ENCODE measurements at regions not wholly inside any gene's neighbourhood (a gene's known extent, or its start where the extent isn't known, plus 50 kb on each side); places are given as distances from the start of the nearest gene placed in this dataset.
A peak's percentile ranks its signal among the peaks of the same experiment; 100 is the strongest.

GRCh38 chr9:603126-603525 lies 238.4 kb upstream of the DMRT1 start:
- Histone ChIP-seq H3K4me3 (ENCODE audit: low read depth, low read length) (no peak overlapping the region), H3K4ac (ENCODE audit: low read depth, low read length) (no peak overlapping the region), H4K12ac (ENCODE audit: low read depth, low read length) (no peak overlapping the region), H2AK5ac (ENCODE audit: low read length) (no peak overlapping the region), H4K91ac (ENCODE audit: low read depth, low read length) (no peak overlapping the region), H3K14ac (ENCODE audit: low read length) (no peak overlapping the region), H3K9me3 (ENCODE audit: insufficient read depth, low read depth, low read length) (no peaks in the 10 kb centered on the region), H4K8ac (ENCODE audit: low read depth, low read length) (no peak overlapping the region), H3K18ac (ENCODE audit: low read length) (no peak overlapping the region), H3K4me1 (ENCODE audit: control insufficient read depth in 1 of 2, insufficient read depth in 2 of 2, low read length in 2 of 2) (peaks cover 0 to 3% of the 10 kb centered on the region in 2 experiments), H3K79me2 (ENCODE audit: control insufficient read depth, insufficient read depth, low read length, poor library complexity) (no peaks in the 10 kb centered on the region), H2BK120ac (ENCODE audit: insufficient read depth, low read length, poor library complexity) (no peak overlapping the region), H3K4me2 (ENCODE audit: low read length) (no peak overlapping the region), H2BK5ac (ENCODE audit: low read depth, low read length, poor library complexity) (no peak overlapping the region), H2BK12ac (ENCODE audit: low read length) (no peak overlapping the region), H3K9ac (ENCODE audit: low read length) (no peak overlapping the region), H3K36me3 (ENCODE audit: control insufficient read depth in 1 of 2, insufficient read depth in 2 of 2, low read length in 2 of 2) (no peaks in the 10 kb centered on the region), H3K23ac (ENCODE audit: low read length) (no peak overlapping the region), H3K27me3 (ENCODE audit: insufficient read depth, low read length) (no peaks in the 10 kb centered on the region), H3K27ac (ENCODE audit: low read depth, low read length) (no peak overlapping the region), H3K79me1 (ENCODE audit: low read length) (no peaks in the 10 kb centered on the region), H2AFZ (ENCODE audit: insufficient read depth, low read length, poor library complexity) (no peak overlapping the region)
- no peak for DNase-seq
- WGBS (ENCODE audit: extremely low coverage, insufficient coverage, insufficient read length): no CpG with 5 or more reads among the region's 2 CpGs

GRCh38 chr9:607417-607816 lies 234.1 kb upstream of the DMRT1 start:
- Histone ChIP-seq H3K4me1 (ENCODE audit: control insufficient read depth in 1 of 2, insufficient read depth in 2 of 2, low read length in 2 of 2) (peaks cover 0 to 3% of the 10 kb centered on the region in 2 experiments), H2AFZ (ENCODE audit: insufficient read depth, low read length, poor library complexity) (no peak overlapping the region), H3K36me3 (ENCODE audit: control insufficient read depth in 1 of 2, insufficient read depth in 2 of 2, low read length in 2 of 2) (no peaks in the 10 kb centered on the region), H3K79me1 (ENCODE audit: low read length) (no peaks in the 10 kb centered on the region), H4K12ac (ENCODE audit: low read depth, low read length) (no peak overlapping the region), H3K14ac (ENCODE audit: low read length) (no peak overlapping the region), H3K4me2 (ENCODE audit: low read length) (no peak overlapping the region), H3K4me3 (ENCODE audit: low read depth, low read length) (no peak overlapping the region), H3K23ac (ENCODE audit: low read length) (no peak overlapping the region), H2BK5ac (ENCODE audit: low read depth, low read length, poor library complexity) (no peak overlapping the region), H2BK12ac (ENCODE audit: low read length) (no peak overlapping the region), H3K18ac (ENCODE audit: low read length) (no peak overlapping the region), H4K91ac (ENCODE audit: low read depth, low read length) (no peak overlapping the region), H3K27me3 (ENCODE audit: insufficient read depth, low read length) (no peaks in the 10 kb centered on the region), H2BK120ac (ENCODE audit: insufficient read depth, low read length, poor library complexity) (no peak overlapping the region), H4K8ac (ENCODE audit: low read depth, low read length) (no peak overlapping the region), H3K9me3 (ENCODE audit: insufficient read depth, low read depth, low read length) (no peaks in the 10 kb centered on the region), H3K9ac (ENCODE audit: low read length) (no peak overlapping the region), H2AK5ac (ENCODE audit: low read length) (no peak overlapping the region), H3K27ac (ENCODE audit: low read depth, low read length) (no peak overlapping the region), H3K4ac (ENCODE audit: low read depth, low read length) (no peak overlapping the region), H3K79me2 (ENCODE audit: control insufficient read depth, insufficient read depth, low read length, poor library complexity) (no peaks in the 10 kb centered on the region)
- WGBS (ENCODE audit: extremely low coverage, insufficient coverage, insufficient read length): no CpG with 5 or more reads among the region's 5 CpGs
- peak; percentile 53 to 67 for DNase-seq

GRCh38 chr9:613771-614347 lies 227.6 kb upstream of the DMRT1 start:
- H2AK5ac ChIP-seq (ENCODE audit: low read length): no peak overlapping the region
- H3K18ac ChIP-seq (ENCODE audit: low read length): no peak overlapping the region
- no peak overlapping the region for H3K4me2 ChIP-seq (ENCODE audit: low read length)
- no peaks in the 10 kb centered on the region for H3K79me2 ChIP-seq (ENCODE audit: control insufficient read depth, insufficient read depth, low read length, poor library complexity)
- no peak overlapping the region for H2BK5ac ChIP-seq (ENCODE audit: low read depth, low read length, poor library complexity)
- no peak overlapping the region for H4K8ac ChIP-seq (ENCODE audit: low read depth, low read length)
- H3K23ac ChIP-seq (ENCODE audit: low read length): no peak overlapping the region
- peak; percentile 77 to 81 for DNase-seq
- no peak overlapping the region for H3K27ac ChIP-seq (ENCODE audit: low read depth, low read length)
- H3K36me3 ChIP-seq (ENCODE audit: control insufficient read depth in 1 of 2, insufficient read depth in 2 of 2, low read length in 2 of 2): no peaks in the 10 kb centered on the region
- no peak overlapping the region for H3K14ac ChIP-seq (ENCODE audit: low read length)
- H4K12ac ChIP-seq (ENCODE audit: low read depth, low read length): no peak overlapping the region
- H3K4ac ChIP-seq (ENCODE audit: low read depth, low read length): no peak overlapping the region
- no peak overlapping the region for H2BK12ac ChIP-seq (ENCODE audit: low read length)
- peak overlapping the region; percentile 25 for H2BK120ac ChIP-seq (ENCODE audit: insufficient read depth, low read length, poor library complexity)
- H3K9ac ChIP-seq (ENCODE audit: low read length): no peak overlapping the region
- H3K27me3 ChIP-seq (ENCODE audit: insufficient read depth, low read length): no peaks in the 10 kb centered on the region
- H4K91ac ChIP-seq (ENCODE audit: low read depth, low read length): no peak overlapping the region
- H3K79me1 ChIP-seq (ENCODE audit: low read length): peaks cover 17% of the 10 kb centered on the region
- H3K4me1 ChIP-seq (ENCODE audit: control insufficient read depth in 1 of 2, insufficient read depth in 2 of 2, low read length in 2 of 2): peaks cover 7 to 9% of the 10 kb centered on the region in 2 experiments
- no CpG with 5 or more reads among the region's 7 CpGs for WGBS (ENCODE audit: extremely low coverage, insufficient coverage, insufficient read length)
- H3K9me3 ChIP-seq (ENCODE audit: insufficient read depth, low read depth, low read length): no peaks in the 10 kb centered on the region
- no peak overlapping the region for H3K4me3 ChIP-seq (ENCODE audit: low read depth, low read length)
- no peak overlapping the region for H2AFZ ChIP-seq (ENCODE audit: insufficient read depth, low read length, poor library complexity)

GRCh38 chr9:614431-614830 lies 227.1 kb upstream of the DMRT1 start:
- H3K4me1 ChIP-seq (ENCODE audit: control insufficient read depth in 1 of 2, insufficient read depth in 2 of 2, low read length in 2 of 2): peaks cover 7 to 9% of the 10 kb centered on the region in 2 experiments
- H3K4me2 ChIP-seq (ENCODE audit: low read length): no peak overlapping the region
- H2AK5ac ChIP-seq (ENCODE audit: low read length): no peak overlapping the region
- H3K4ac ChIP-seq (ENCODE audit: low read depth, low read length): no peak overlapping the region
- DNase-seq: no peak
- H3K36me3 ChIP-seq (ENCODE audit: control insufficient read depth in 1 of 2, insufficient read depth in 2 of 2, low read length in 2 of 2): no peaks in the 10 kb centered on the region
- WGBS (ENCODE audit: extremely low coverage, insufficient coverage, insufficient read length): no CpG with 5 or more reads among the region's 4 CpGs
- H4K91ac ChIP-seq (ENCODE audit: low read depth, low read length): peak overlapping the region; percentile 56
- no peak overlapping the region for H2BK120ac ChIP-seq (ENCODE audit: insufficient read depth, low read length, poor library complexity)
- H2BK5ac ChIP-seq (ENCODE audit: low read depth, low read length, poor library complexity): peak overlapping the region; percentile 3
- no peak overlapping the region for H3K9ac ChIP-seq (ENCODE audit: low read length)
- no peaks in the 10 kb centered on the region for H3K79me2 ChIP-seq (ENCODE audit: control insufficient read depth, insufficient read depth, low read length, poor library complexity)
- no peak overlapping the region for H3K18ac ChIP-seq (ENCODE audit: low read length)
- H3K4me3 ChIP-seq (ENCODE audit: low read depth, low read length): no peak overlapping the region
- no peak overlapping the region for H3K23ac ChIP-seq (ENCODE audit: low read length)
- no peaks in the 10 kb centered on the region for H3K9me3 ChIP-seq (ENCODE audit: insufficient read depth, low read depth, low read length)
- no peak overlapping the region for H4K12ac ChIP-seq (ENCODE audit: low read depth, low read length)
- peaks cover 17% of the 10 kb centered on the region for H3K79me1 ChIP-seq (ENCODE audit: low read length)
- H2BK12ac ChIP-seq (ENCODE audit: low read length): peak overlapping the region; percentile 2
- H4K8ac ChIP-seq (ENCODE audit: low read depth, low read length): no peak overlapping the region
- H3K27ac ChIP-seq (ENCODE audit: low read depth, low read length): peak overlapping the region; percentile 24
- no peak overlapping the region for H3K14ac ChIP-seq (ENCODE audit: low read length)
- no peaks in the 10 kb centered on the region for H3K27me3 ChIP-seq (ENCODE audit: insufficient read depth, low read length)
- no peak overlapping the region for H2AFZ ChIP-seq (ENCODE audit: insufficient read depth, low read length, poor library complexity)

All from trophoblast cell (in vitro differentiated cells and primary cell).